ENCODE measurements at regions not wholly inside any gene's neighbourhood (a gene's known extent, or its start where the extent isn't known, plus 50 kb on each side); places are given as distances from the start of the nearest gene placed in this dataset.
"Not testable (repeated sequence)": the region's sequence is repeated elsewhere in the genome, so short reads cannot be mapped to it uniquely, and the experiment has no call there.

GRCh38 chr7:68978710-68979109 is 619.6 kb upstream of the AUTS2 start:
- no peak for DNase-seq

DNA sequence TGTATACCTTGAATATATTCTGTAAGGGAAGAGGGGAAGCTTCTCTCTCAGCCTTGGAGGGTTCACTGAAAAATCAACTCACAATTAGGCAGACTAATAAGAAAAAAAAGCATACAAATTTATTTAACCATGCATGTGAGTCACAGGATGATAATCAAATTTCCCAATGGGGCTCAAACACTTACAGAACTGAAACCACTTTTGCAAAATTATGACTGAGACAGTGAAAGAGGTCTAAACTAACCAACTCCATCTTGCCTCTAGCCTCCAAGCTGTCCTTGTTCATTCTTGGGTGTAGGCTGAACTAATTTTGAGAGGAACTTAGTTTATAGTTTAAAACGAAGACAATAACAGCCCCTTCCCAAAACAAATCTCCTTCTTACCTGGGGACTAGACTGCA is 618.3 kb upstream of the AUTS2 start:
- no peak for DNase-seq

DNA sequence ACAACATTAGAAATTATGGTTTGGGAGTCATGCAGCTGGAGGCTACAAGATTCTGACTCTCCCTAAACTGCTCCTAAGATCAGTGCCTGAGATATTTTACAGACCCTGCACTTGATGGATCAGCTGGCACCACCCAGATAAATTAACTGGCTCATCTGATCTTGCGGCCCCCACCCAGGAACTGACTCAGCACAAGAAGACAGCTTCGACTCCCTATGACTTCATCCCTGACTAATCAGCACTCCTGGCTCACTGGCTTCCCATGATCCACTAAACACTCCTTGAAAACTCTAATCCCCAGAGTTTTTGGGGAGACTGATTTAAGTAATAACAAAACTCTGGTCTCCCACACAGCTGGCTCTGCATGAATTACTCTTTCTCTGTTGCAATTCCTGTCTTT is 617.8 kb upstream of the AUTS2 start:
- not testable (repeated sequence) for DNase-seq

GRCh38 chr7:68984306-68984705 is 614.0 kb upstream of the AUTS2 start:
- DNase-seq = no peak

GRCh38 chr7:68994841-68995240 is 603.4 kb upstream of the AUTS2 start:
- no peak for DNase-seq

DNA sequence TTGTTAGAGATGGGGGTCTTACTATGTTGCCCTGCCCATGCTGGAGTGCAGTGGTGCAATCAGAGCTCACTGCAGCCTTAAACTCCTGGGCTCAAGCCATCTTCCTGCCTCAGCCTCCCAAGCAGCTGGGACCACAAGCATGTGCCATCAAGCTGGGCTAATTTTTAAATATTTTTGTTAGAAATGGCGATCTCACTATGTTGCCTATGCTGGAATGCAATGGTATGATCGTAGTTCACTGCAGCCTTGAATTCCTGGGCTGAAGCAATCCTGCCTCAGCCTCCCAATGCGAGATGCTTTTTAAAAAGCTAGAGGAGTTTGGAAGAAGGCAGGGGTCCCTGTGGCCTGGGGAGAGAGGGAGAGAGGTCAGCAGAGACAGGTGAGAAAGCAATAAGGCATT is 600.1 kb upstream of the AUTS2 start:
- no peak for DNase-seq

DNA sequence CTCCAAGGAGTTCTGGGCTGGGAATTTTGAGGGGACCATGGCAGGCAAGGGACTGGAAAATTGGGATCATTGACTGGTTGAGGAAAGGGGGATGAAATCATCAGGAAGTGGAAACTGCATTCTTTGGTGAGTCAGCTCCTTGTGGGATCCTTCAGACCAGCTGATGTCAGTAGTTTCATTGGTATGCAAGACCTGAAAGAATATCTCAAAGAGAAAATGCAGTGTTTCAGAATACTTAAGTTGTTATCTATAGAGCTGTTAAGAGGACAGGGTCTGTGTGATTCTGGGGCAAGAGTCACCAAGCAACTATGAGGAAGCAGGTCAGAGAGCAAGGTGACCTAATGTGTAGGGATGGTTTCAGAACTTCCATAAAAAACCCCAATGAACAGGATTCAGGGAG is 595.9 kb upstream of the AUTS2 start:
- DNase-seq = no peak

- no peak for DNase-seq
These were observed 586.1 kb upstream of the AUTS2 start for GRCh38 chr7:69012149-69012548.

DNA sequence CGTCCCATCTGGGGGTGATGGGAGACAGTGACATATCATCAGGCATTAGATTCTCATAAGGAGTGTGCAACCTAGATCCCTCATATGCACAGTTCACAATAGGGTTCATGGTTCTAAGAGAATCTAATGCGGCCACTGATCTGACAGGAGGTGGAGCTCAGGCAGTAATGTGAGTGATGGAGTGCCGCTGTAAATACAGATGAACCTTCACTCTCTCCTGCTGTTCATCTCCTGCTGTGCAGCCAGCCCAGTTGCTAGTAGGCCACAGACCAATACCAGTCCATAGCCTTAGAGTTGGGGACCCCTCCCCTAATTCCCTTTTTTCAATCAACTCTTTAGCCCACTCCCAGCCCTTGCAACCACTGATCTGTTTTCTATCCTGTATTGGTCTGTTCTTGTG is 581.1 kb upstream of the AUTS2 start:
- no peak for DNase-seq

GRCh38 chr7:69018200-69018599 is 580.1 kb upstream of the AUTS2 start:
- no peak for DNase-seq

- no peak for DNase-seq
These were observed 578.8 kb upstream of the AUTS2 start for GRCh38 chr7:69019437-69019836.

DNA sequence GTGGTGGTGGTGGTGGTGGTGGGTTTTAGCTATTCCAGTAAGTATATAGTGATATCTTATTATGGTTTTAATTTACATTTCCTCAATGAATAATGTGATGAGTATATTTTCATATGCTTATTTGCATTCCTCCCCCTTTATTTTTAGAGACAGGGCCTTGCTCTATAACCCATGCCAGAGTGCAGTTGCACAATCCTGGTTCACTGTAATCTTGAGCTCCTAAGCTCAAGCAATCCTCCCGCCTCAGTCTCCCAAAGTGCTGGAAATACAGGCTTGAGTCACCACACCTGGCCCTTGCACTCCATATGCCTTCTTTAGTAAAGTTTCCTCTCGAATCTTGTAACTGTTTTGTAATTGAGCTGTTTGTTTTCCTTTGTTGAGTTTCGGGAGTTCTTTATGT is 577.7 kb upstream of the AUTS2 start:
- DNase-seq = no peak

- DNase-seq = no peak
These were observed 573.0 kb upstream of the AUTS2 start for GRCh38 chr7:69025249-69025648.

- no peak for DNase-seq
These were observed 565.4 kb upstream of the AUTS2 start for GRCh38 chr7:69032848-69033247.

GRCh38 chr7:69035826-69036225 is 562.4 kb upstream of the AUTS2 start:
- no peak for DNase-seq

DNA sequence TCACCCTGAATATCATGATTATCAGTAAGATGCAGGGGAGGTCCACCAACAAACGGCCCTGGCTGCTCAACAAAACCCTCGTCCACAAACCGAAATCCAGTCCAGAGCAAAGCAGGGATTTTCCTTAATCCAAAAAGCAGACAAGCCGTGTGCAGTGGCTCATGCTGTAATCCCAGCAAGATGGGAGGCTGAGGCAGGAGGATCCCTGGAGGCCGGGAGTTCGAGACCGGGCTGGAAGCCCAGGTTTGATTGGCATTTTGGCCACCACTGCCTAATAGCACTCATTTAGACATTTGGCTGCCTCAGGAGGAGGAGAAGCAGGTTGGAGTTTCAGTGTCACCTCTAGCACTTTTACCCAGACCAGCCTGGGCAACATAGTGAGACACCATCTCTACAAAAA is 562.0 kb upstream of the AUTS2 start:
- no peak for DNase-seq

DNA sequence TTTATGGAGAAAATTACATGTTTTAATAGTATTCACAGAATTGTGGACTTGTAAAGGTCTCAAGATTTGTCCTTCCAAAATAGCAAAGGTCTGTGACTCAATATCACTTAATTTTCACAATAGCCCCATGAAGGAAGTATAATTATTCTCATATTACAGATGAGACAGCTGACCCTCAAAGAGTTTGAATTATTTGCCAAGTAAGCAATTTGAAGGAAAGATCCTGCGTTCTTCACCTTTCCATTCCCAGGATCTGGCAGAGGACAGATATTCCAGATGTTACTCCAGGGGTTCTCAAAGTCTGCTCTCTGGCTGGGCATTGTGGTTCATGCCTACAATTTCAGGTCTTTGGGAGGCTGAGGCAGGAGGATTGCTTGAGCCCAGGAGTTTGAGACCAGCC is 559.4 kb upstream of the AUTS2 start:
- no peak for DNase-seq

DNA sequence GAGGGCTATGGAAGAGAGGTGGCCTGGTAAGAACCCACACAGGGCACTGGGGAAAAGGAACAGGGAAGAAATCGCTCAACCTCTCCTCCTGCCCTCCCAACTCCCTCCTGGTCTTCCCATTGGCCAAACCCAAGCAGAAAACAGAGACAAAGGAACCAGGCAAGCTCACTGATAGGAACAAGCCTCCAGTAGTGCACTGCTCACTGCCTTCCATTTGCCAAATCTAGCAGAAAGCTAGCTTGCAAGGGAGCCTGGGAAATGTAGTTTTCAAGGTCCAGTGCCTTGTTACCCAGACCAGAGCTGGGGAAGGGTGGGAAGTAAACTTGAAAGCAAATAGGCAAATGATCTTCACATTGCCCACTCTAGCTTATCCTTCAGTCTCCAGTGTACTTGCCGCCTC is 556.1 kb upstream of the AUTS2 start:
- no peak for DNase-seq

- DNase-seq = no peak
These were observed 551.0 kb upstream of the AUTS2 start for GRCh38 chr7:69047151-69047754.

GRCh38 chr7:69049326-69049725 is 548.9 kb upstream of the AUTS2 start:
- no peak for DNase-seq

DNA sequence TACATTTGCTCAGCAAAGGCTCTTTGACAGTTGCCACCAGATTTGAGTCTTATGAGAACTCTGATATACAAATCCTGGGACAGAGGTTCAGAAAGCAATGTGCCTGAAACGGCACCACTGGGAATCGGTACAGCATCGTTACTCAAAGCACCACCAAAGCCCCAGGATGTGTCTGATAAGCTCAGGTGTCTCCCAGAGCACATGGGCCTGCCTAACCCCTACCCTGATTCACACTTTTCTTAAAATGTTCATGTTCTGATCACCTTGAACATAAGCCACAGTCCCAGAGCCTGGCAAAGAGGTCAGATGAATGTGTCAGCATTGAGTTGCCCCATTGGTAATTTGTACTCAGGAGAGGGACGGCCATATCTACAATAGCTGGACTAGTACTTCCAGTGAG is 545.8 kb upstream of the AUTS2 start:
- DNase-seq = no peak

GRCh38 chr7:69060516-69060915 is 537.8 kb upstream of the AUTS2 start:
- DNase-seq = no peak

GRCh38 chr7:69062020-69062765 is 536.1 kb upstream of the AUTS2 start:
- no peak for DNase-seq

GRCh38 chr7:69067397-69067796 is 530.9 kb upstream of the AUTS2 start:
- no peak for DNase-seq

DNA sequence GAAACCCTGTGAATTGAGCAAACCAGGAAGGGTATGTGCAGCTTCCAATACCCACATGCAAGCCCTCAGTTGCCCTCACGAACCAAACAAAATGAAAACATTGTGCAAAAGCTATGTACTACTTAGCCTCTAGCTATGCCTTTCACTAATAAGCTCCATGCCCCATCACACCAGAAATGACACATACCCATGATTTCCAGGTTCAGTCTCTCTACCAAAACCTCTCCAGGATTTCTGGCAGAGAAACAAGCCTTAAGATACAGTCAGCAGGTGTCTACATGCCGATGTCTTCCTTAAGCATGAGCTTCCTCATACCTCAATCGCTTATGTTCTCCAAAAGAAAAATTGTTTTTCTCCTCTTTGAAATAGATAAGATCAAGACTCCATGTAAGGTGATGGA is 527.8 kb upstream of the AUTS2 start:
- DNase-seq = no peak

Measured in NCI-H1048 (cell line).